ENCODE measurements at regions not wholly inside any gene's neighbourhood (a gene's known extent, or its start where the extent isn't known, plus 50 kb on each side); places are given as distances from the start of the nearest gene placed in this dataset.

DNA sequence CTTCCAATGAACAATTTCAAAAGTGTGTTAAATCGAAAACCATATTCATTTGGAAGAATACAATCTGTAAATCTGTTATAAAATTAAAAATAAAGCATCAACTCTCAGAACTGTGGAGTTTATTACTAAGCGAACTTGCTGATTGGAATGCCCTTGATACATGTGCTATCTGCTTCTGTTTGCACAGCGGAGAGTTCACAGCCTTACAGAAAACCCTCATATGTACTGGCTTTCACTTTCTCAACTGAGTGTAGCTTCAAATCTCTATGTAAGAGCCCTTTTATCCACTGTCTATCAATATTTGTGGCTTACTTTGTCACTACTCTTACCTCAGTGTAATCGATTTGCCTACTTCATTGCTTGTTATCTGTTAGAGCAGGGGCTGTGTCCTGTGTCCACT lies 447.4 kb downstream of the C6orf118 start:
- Histone ChIP-seq H3K27me3 (no peaks in the 10 kb centered on the region), H3K27ac (no peak overlapping the region), H3K9me3 (no peaks in the 10 kb centered on the region), H3K4me3 (no peak overlapping the region), H3K36me3 (no peaks in the 10 kb centered on the region), H3K4me1 (no peaks in the 10 kb centered on the region)
- WGBS, 2 donors (ENCODE audit: low coverage in 1 of 2), result 63 to 90% methylated on average over 4 of the region's 4 CpGs
- TF ChIP-seq, protein P1, sequence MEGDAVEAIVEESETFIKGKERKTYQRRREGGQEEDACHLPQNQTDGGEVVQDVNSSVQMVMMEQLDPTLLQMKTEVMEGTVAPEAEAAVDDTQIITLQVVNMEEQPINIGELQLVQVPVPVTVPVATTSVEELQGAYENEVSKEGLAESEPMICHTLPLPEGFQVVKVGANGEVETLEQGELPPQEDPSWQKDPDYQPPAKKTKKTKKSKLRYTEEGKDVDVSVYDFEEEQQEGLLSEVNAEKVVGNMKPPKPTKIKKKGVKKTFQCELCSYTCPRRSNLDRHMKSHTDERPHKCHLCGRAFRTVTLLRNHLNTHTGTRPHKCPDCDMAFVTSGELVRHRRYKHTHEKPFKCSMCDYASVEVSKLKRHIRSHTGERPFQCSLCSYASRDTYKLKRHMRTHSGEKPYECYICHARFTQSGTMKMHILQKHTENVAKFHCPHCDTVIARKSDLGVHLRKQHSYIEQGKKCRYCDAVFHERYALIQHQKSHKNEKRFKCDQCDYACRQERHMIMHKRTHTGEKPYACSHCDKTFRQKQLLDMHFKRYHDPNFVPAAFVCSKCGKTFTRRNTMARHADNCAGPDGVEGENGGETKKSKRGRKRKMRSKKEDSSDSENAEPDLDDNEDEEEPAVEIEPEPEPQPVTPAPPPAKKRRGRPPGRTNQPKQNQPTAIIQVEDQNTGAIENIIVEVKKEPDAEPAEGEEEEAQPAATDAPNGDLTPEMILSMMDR (IDR thresholded peaks at IDR 0.05), result no peak
- TF ChIP-seq POLR2A (IDR thresholded peaks at IDR 0.05) (no peak), EP300 (IDR thresholded peaks at IDR 0.05) (no peak), POLR2AphosphoS5 (IDR thresholded peaks at IDR 0.05) (no peak)
- ATAC-seq, result no peak

DNA sequence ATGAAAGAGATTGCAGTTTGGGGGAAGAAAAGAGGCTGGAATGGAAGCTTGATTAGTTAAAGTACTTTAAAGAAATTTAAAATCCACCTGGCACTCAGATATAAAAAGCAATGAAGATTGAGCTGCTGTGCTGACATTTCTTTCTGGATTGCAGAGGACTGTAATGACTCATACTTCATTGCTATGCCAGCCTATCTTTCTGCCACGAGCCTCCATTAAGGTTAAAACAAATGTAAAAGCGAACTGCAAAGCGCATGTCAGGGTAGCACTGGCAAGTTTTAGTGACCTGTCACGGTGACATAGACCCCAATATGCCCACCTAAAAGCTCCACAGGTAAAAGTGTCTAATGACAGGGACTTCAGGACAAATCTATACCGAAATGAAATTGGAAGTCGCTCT lies 449.6 kb downstream of the C6orf118 start:
- Histone ChIP-seq H3K27me3 (no peaks in the 10 kb centered on the region), H3K4me1 (no peaks in the 10 kb centered on the region), H3K27ac (no peak overlapping the region), H3K9me3 (no peaks in the 10 kb centered on the region), H3K36me3 (no peaks in the 10 kb centered on the region), H3K4me3 (no peak overlapping the region)
- TF ChIP-seq, protein P1 (IDR thresholded peaks at IDR 0.05), result no peak
- no peak for TF ChIP-seq POLR2AphosphoS5 (IDR thresholded peaks at IDR 0.05)
- no peak for TF ChIP-seq POLR2A (IDR thresholded peaks at IDR 0.05)
- no peak for TF ChIP-seq EP300 (IDR thresholded peaks at IDR 0.05)
- 67 to 70% methylated on average over 4 to 6 of the region's 6 CpGs for WGBS, 2 donors (ENCODE audit: low coverage in 1 of 2)
- ATAC-seq, result no peak

DNA sequence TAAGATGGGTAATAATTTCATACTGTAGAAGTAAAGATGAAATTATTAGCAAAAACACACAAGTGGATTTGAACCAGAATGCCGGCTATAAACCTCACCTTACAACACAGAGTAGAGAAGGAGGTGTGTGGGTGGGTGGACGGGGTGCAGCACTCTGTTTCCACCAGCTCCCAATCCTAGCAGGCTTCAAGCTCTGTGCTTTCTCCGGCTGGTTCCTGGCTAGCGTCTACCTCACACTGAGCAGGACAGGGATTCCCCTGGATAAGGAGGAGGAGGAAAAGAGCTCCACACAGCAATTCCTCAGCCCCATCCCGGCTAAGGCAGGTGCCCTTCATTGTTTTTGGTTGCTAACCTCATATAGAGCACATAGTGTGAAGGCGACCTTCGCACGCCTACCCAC lies 453.3 kb downstream of the C6orf118 start:
- 62 to 77% methylated on average over 6 to 8 of the region's 8 CpGs for WGBS, 2 donors (ENCODE audit: low coverage in 1 of 2)
- no peak overlapping the region for H3K27ac ChIP-seq
- H3K4me3 ChIP-seq, result no peak overlapping the region
- H3K27me3 ChIP-seq, result no peaks in the 10 kb centered on the region
- TF ChIP-seq, protein P1 (IDR thresholded peaks at IDR 0.05), result no peak
- TF ChIP-seq EP300 (IDR thresholded peaks at IDR 0.05) (no peak), POLR2AphosphoS5 (IDR thresholded peaks at IDR 0.05) (no peak), POLR2A (IDR thresholded peaks at IDR 0.05) (no peak)
- no peaks in the 10 kb centered on the region for H3K9me3 ChIP-seq
- no peak for ATAC-seq
- no peaks in the 10 kb centered on the region for H3K4me1 ChIP-seq
- no peaks in the 10 kb centered on the region for H3K36me3 ChIP-seq

DNA sequence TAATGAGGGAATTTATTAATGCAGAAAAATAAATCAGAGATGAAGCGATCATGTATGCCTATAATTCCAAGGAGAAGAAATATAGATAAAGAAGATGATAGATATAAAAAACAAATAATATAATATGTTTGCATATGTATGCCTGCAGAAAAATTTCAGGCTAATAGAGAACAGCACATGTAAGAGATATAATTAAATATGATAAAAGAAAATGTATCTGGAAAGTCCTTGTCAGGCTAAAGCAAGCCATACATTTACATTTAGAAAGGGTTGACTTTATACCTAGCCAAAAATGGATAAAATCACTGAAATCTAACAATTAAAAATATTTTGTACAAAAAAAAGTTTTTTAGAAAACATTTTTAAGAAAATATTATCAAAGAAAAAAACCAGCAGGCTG lies 454.1 kb downstream of the C6orf118 start:
- no peaks in the 10 kb centered on the region for H3K27me3 ChIP-seq
- no peak overlapping the region for H3K4me3 ChIP-seq
- no peaks in the 10 kb centered on the region for H3K4me1 ChIP-seq
- H3K27ac ChIP-seq, result no peak overlapping the region
- H3K36me3 ChIP-seq, result no peaks in the 10 kb centered on the region
- WGBS, 2 donors (ENCODE audit: low coverage in 1 of 2), result 77 to 92% methylated on average over 1 of the region's 1 CpG
- TF ChIP-seq EP300 (IDR thresholded peaks at IDR 0.05) (no peak), POLR2AphosphoS5 (IDR thresholded peaks at IDR 0.05) (no peak), POLR2A (IDR thresholded peaks at IDR 0.05) (no peak)
- TF ChIP-seq, protein P1 (IDR thresholded peaks at IDR 0.05), result no peak
- no peaks in the 10 kb centered on the region for H3K9me3 ChIP-seq
- no peak for ATAC-seq

DNA sequence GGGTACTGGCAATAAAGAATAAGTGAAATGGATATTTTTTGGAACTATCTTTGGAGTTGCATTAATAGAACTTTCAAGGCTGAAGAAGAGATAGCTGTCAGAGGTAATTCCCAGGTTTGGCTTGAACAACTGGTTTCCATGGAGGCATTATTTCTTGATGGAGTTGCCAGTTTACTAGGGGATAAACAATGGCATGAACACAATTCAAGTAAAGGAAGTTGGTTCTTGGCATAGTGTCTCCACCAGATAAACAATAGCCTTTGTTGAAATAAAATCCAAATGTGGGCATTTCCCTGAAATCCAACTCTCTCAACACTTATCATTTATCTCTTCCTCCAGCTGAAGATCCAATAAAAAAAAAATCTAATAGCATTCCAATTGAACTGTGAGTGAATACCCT lies 454.9 kb downstream of the C6orf118 start:
- Histone ChIP-seq H3K4me3 (no peak overlapping the region), H3K36me3 (no peaks in the 10 kb centered on the region), H3K27ac (no peak overlapping the region), H3K4me1 (no peaks in the 10 kb centered on the region), H3K27me3 (no peaks in the 10 kb centered on the region), H3K9me3 (no peaks in the 10 kb centered on the region)
- ATAC-seq, result no peak
- TF ChIP-seq EP300 (IDR thresholded peaks at IDR 0.05) (no peak), POLR2A (IDR thresholded peaks at IDR 0.05) (no peak), POLR2AphosphoS5 (IDR thresholded peaks at IDR 0.05) (no peak)
- TF ChIP-seq, protein P1 (IDR thresholded peaks at IDR 0.05), result no peak
